Osteoblast (primary cell): ENCODE measurements at regions not wholly inside any gene's neighbourhood (a gene's known extent, or its start where the extent isn't known, plus 50 kb on each side); places are given as distances from the start of the nearest gene placed in this dataset.
"Not testable (repeated sequence)": the region's sequence is repeated elsewhere in the genome, so short reads cannot be mapped to it uniquely, and the experiment has no call there.

ENCODE experiments used
- DNase-seq: peaks from one replicate; pipeline ENCODE4 v3.0.0; 2011; ENCODE audit warnings: low spot score, mixed read lengths; ENCODE audit not compliant: insufficient read length; ENCODE audit errors: missing footprints
- H2AFZ ChIP-seq: 2 replicates; pipeline ENCODE4 v1.6.0; 2011; ENCODE audit warnings: mild to moderate bottlenecking, low read length
- H3K27ac ChIP-seq: 2 replicates; pipeline ENCODE4 v1.5.1; 2011; ENCODE audit warnings: mild to moderate bottlenecking, low read depth, low read length, moderate library complexity
- H3K27me3 ChIP-seq: 2 replicates; pipeline ENCODE4 v1.6.0; 2012; ENCODE audit warnings: mild to moderate bottlenecking, control low read depth, inconsistent platforms, low read length, moderate library complexity; ENCODE audit not compliant: insufficient read depth
- H3K36me3 ChIP-seq: 2 replicates; pipeline ENCODE4 v1.5.1; 2011; ENCODE audit warnings: mild to moderate bottlenecking, low read length, control low read depth, moderate library complexity; ENCODE audit not compliant: insufficient read depth
- H3K4me1 ChIP-seq: 2 replicates; pipeline ENCODE4 v1.5.1; 2011; ENCODE audit warnings: mild to moderate bottlenecking, low read length, control low read depth, moderate library complexity; ENCODE audit not compliant: insufficient read depth
- H3K4me2 ChIP-seq: 2 replicates; pipeline ENCODE4 v1.6.0; 2011; ENCODE audit warnings: mild to moderate bottlenecking, low read length; ENCODE audit not compliant: insufficient read depth
- H3K4me3 ChIP-seq: fragments of 200-600 bp; sonication (generic); 3 replicates; pipeline ENCODE4 v1.5.1; 2012; ENCODE audit warnings: mild to moderate bottlenecking, low read length, inconsistent platforms; ENCODE audit not compliant: insufficient read depth
- H3K79me2 ChIP-seq: 2 replicates; pipeline ENCODE4 v1.6.0; 2012; ENCODE audit warnings: mild to moderate bottlenecking, low read length, control low read depth, inconsistent platforms; ENCODE audit not compliant: insufficient read depth
- H3K9me3 ChIP-seq: 2 replicates; pipeline ENCODE4 v1.5.1; 2011; ENCODE audit warnings: low read depth, low read length, control low read depth
- H4K20me1 ChIP-seq: 2 replicates; pipeline ENCODE4 v1.6.0; 2012; ENCODE audit warnings: mild to moderate bottlenecking, low read length, control low read depth; ENCODE audit not compliant: insufficient read depth
- TF ChIP-seq, protein P1 (sequence below): IDR thresholded peaks from 2 replicates; pipeline ENCODE4 v1.5.1; 2011; ENCODE audit warnings: mild to moderate bottlenecking, low read depth, low read length, moderate library complexity; ENCODE audit errors: extremely low read depth

DNA sequence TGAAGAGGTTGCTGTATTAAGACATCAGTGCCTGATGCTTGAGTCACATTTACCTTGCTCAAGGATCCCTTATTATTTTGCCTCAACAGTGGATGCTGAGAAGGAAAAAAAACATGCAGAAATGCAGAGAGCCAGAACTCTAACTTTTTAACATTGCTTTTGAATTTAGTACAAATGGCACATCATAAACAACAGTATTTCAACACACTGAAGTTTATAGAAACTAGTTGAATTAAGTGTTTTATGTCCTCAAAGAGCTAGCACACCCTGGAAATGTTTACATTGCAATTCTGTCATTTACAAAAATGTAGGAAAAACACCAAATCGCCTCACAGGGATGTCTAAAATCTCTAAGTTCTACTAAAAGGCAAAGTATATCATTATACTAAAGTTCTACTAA lies 69.5 kb upstream of the BLTP1 start:
- Histone ChIP-seq H3K36me3 (no peaks in the 10 kb centered on the region), H4K20me1 (no peaks in the 10 kb centered on the region), H3K4me1 (no peaks in the 10 kb centered on the region), H3K27ac (no peak overlapping the region), H3K9me3 (no peaks in the 10 kb centered on the region), H3K79me2 (no peaks in the 10 kb centered on the region), H2AFZ (no peak overlapping the region), H3K4me2 (no peak overlapping the region), H3K27me3 (no peaks in the 10 kb centered on the region), H3K4me3 (no peak overlapping the region)
- no peak for DNase-seq
- TF ChIP-seq, protein P1, sequence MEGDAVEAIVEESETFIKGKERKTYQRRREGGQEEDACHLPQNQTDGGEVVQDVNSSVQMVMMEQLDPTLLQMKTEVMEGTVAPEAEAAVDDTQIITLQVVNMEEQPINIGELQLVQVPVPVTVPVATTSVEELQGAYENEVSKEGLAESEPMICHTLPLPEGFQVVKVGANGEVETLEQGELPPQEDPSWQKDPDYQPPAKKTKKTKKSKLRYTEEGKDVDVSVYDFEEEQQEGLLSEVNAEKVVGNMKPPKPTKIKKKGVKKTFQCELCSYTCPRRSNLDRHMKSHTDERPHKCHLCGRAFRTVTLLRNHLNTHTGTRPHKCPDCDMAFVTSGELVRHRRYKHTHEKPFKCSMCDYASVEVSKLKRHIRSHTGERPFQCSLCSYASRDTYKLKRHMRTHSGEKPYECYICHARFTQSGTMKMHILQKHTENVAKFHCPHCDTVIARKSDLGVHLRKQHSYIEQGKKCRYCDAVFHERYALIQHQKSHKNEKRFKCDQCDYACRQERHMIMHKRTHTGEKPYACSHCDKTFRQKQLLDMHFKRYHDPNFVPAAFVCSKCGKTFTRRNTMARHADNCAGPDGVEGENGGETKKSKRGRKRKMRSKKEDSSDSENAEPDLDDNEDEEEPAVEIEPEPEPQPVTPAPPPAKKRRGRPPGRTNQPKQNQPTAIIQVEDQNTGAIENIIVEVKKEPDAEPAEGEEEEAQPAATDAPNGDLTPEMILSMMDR: no peak

DNA sequence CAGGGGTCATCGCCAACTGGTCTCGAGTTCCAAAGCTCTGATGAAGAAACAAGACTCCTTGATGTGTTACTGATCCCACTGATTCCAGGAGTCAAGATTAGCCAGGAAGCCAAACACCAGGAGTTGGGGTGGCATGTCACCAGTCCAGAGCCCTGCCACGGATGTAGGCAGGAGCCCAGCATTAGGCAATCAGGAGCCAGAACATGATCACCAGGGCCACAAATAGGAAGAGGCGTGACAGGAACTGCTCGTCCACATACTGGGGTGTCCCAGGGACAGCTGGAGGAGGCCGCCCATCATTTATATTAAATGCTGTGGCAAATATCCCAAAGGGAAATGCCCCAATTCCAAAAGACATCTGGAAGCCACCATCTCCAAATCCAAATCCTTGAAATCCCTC lies 74.5 kb upstream of the BLTP1 start:
- H3K36me3 ChIP-seq, H3K9me3 ChIP-seq, H3K4me2 ChIP-seq, H3K4me1 ChIP-seq, H2AFZ ChIP-seq, H3K27me3 ChIP-seq, H3K4me3 ChIP-seq, H3K79me2 ChIP-seq, H4K20me1 ChIP-seq, DNase-seq, H3K27ac ChIP-seq: not testable (repeated sequence)

DNA sequence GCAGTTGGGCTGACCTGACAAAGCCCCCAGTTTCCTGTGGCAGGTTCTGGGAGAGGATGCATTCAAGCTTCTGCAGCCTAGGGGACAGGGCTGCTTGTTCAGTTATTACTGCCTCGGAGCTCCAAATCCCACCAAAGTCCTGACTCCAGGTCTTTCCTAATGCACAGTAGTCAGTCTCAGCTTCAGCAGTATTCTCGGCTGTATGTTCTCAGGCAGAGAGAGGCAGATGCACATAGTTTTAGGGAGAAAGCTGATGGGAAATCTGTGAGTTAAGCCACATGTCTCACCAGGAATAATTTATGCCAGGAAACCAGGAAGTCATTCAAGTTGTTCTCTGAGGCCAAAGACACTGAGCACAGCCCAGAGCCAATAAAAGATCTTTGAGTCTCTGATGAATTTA lies 75.3 kb upstream of the BLTP1 start:
- not testable (repeated sequence) for H3K27me3 ChIP-seq, H3K4me2 ChIP-seq, H3K79me2 ChIP-seq, H4K20me1 ChIP-seq, DNase-seq, H2AFZ ChIP-seq, H3K36me3 ChIP-seq, H3K9me3 ChIP-seq, H3K27ac ChIP-seq, H3K4me3 ChIP-seq, H3K4me1 ChIP-seq

- no peak for DNase-seq
- no peaks in the 10 kb centered on the region for H3K9me3 ChIP-seq
- no peaks in the 10 kb centered on the region for H4K20me1 ChIP-seq
- H3K4me1 ChIP-seq: no peaks in the 10 kb centered on the region
- TF ChIP-seq, protein P1: no peak
- no peak overlapping the region for H3K27ac ChIP-seq
- H3K36me3 ChIP-seq: no peaks in the 10 kb centered on the region
- peaks cover 4% of the 10 kb centered on the region for H3K27me3 ChIP-seq
- no peak overlapping the region for H3K4me2 ChIP-seq
- no peak overlapping the region for H3K4me3 ChIP-seq
- H3K79me2 ChIP-seq: no peaks in the 10 kb centered on the region
- H2AFZ ChIP-seq: no peak overlapping the region
Observed at GRCh38 chr4:122073615-122074014, 78.5 kb upstream of the BLTP1 start.

DNA sequence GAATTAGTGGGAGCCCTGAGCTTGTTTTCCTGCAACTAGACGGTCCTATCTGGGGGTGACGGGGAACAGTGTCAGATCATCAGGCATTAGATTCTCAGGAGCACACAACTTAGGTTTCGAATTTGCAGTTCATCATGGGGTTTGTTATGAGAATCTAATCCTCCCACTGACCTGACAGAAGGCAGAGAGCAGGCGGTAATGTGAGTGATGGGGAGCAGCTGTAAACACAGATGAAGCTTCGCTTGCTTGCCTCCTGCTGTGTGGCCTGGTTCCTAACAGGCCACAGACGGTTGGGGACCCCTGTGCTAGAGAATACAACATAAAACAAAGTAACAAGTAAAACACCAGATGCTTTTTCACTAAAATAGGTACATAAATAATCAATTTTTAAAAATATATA lies 86.2 kb upstream of the BLTP1 start:
- Histone ChIP-seq H3K27ac (no peak overlapping the region), H3K4me2 (no peak overlapping the region), H3K27me3 (no peaks in the 10 kb centered on the region), H3K79me2 (no peaks in the 10 kb centered on the region), H3K9me3 (no peaks in the 10 kb centered on the region), H4K20me1 (no peaks in the 10 kb centered on the region), H2AFZ (no peak overlapping the region), H3K4me3 (no peak overlapping the region), H3K36me3 (no peaks in the 10 kb centered on the region), H3K4me1 (no peaks in the 10 kb centered on the region)
- TF ChIP-seq, protein P1: no peak
- no peak for DNase-seq
